GM19397 (cell line): ENCODE measurements at regions not wholly inside any gene's neighbourhood (a gene's known extent, or its start where the extent isn't known, plus 50 kb on each side); places are given as distances from the start of the nearest gene placed in this dataset.

Experiments
- ATAC-seq: cut with Tn5 transposase; IDR thresholded peaks from one replicate; pipeline ENCODE4 v1.9.1; 2021; ENCODE audit warnings: mild to moderate bottlenecking, moderate library complexity; ENCODE audit not compliant: unreplicated experiment

GRCh38 chr10:78993261-78993945 is 75.4 kb upstream of the ZMIZ1 start:
- ATAC-seq, result no peak

GRCh38 chr10:78995987-78996791 is 72.6 kb upstream of the ZMIZ1 start:
- no peak for ATAC-seq

- ATAC-seq, result no peak
Measured at GRCh38 chr10:78996792-78997129, 72.0 kb upstream of the ZMIZ1 start.

- no peak for ATAC-seq
Measured at GRCh38 chr10:78997635-78998618, 70.8 kb upstream of the ZMIZ1 start.

- ATAC-seq, result no peak
Measured at GRCh38 chr10:79001082-79001885, 67.5 kb upstream of the ZMIZ1 start.

GRCh38 chr10:79002336-79002735 is 66.4 kb upstream of the ZMIZ1 start:
- no peak for ATAC-seq

- no peak for ATAC-seq
Measured at GRCh38 chr10:79003183-79004100, 65.3 kb upstream of the ZMIZ1 start.

- ATAC-seq, result no peak
Measured at GRCh38 chr10:79004311-79004710, 64.5 kb upstream of the ZMIZ1 start.

- no peak for ATAC-seq
Measured at GRCh38 chr10:79005126-79005810, 63.5 kb upstream of the ZMIZ1 start.

GRCh38 chr10:79007018-79007417 is 61.7 kb upstream of the ZMIZ1 start:
- no peak for ATAC-seq

GRCh38 chr10:79007421-79008319 is 61.1 kb upstream of the ZMIZ1 start:
- ATAC-seq, result no peak

- ATAC-seq, result no peak
Measured at GRCh38 chr10:79009145-79009544, 59.6 kb upstream of the ZMIZ1 start.

GRCh38 chr10:79012567-79012966 is 56.2 kb upstream of the ZMIZ1 start:
- ATAC-seq, result no peak

- ATAC-seq, result no peak
Measured at GRCh38 chr10:79013406-79013987, 55.3 kb upstream of the ZMIZ1 start.

- no peak for ATAC-seq
Measured at GRCh38 chr10:79014796-79015195, 54.0 kb upstream of the ZMIZ1 start.

GRCh38 chr10:79017882-79018520 is 50.8 kb upstream of the ZMIZ1 start:
- no peak for ATAC-seq

GRCh38 chr10:79018521-79019011 is 50.2 kb upstream of the ZMIZ1 start:
- ATAC-seq, result no peak
